ENCODE measurements at regions not wholly inside any gene's neighbourhood (a gene's known extent, or its start where the extent isn't known, plus 50 kb on each side); places are given as distances from the start of the nearest gene placed in this dataset.
A peak's percentile ranks its signal among the peaks of the same experiment; 100 is the strongest.

DNA sequence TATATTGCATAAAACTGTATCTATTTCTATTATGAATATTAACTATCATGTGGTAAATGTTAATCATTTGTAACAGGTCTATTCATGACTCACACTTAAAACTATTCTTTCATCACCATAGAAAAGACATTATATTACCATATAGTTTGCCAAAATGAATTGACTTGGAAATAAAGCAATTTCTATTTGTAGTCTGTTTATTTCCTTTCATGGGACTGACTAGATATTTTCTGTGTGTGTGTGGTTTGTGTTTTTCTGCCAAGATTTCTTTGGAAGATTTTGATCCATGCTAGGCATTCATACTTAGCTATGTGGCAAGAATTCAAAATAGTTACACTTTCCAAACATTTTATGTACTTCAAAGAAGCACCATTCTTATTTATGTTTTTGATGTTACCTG is 522.5 kb upstream of the AGTR1 start:
- Histone ChIP-seq H3K4me1 (peaks cover 4% of the 10 kb centered on the region), H3K36me3 (no peaks in the 10 kb centered on the region), H3K4me3 (ENCODE audit: low read depth, low read length) (no peak overlapping the region), H3K27me3 (no peaks in the 10 kb centered on the region), H3K9me3 (no peaks in the 10 kb centered on the region)
- TF ChIP-seq, protein P1, sequence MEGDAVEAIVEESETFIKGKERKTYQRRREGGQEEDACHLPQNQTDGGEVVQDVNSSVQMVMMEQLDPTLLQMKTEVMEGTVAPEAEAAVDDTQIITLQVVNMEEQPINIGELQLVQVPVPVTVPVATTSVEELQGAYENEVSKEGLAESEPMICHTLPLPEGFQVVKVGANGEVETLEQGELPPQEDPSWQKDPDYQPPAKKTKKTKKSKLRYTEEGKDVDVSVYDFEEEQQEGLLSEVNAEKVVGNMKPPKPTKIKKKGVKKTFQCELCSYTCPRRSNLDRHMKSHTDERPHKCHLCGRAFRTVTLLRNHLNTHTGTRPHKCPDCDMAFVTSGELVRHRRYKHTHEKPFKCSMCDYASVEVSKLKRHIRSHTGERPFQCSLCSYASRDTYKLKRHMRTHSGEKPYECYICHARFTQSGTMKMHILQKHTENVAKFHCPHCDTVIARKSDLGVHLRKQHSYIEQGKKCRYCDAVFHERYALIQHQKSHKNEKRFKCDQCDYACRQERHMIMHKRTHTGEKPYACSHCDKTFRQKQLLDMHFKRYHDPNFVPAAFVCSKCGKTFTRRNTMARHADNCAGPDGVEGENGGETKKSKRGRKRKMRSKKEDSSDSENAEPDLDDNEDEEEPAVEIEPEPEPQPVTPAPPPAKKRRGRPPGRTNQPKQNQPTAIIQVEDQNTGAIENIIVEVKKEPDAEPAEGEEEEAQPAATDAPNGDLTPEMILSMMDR (IDR thresholded peaks at IDR 0.05; ENCODE audit: low read depth, low read length), result no peak
- no peak for DNase-seq

DNA sequence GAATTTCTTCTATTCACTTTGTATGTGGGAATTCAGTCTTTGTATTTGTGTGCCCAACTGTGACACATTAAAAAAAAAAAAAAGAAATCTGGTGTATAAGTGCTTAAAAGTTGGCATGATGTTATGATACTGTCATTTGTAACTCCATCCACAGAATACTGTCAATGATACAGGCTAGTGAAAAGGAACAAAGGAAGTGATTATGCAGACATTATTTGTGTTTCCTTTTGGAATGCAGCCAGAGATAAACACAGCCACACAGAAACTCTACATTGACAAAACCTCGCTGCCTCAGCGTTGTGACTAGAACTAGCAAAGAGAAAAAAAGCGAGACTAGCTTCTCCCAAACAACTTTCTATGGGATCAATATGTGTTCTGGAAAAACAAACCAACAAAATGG is 519.2 kb upstream of the AGTR1 start:
- Histone ChIP-seq H3K9me3 (no peaks in the 10 kb centered on the region), H3K27me3 (no peaks in the 10 kb centered on the region), H3K4me3 (ENCODE audit: low read depth, low read length) (no peak overlapping the region), H3K36me3 (no peaks in the 10 kb centered on the region), H3K4me1 (peaks cover 4% of the 10 kb centered on the region)
- DNase-seq, result no peak
- TF ChIP-seq, protein P1 (IDR thresholded peaks at IDR 0.05; ENCODE audit: low read depth, low read length), result no peak

DNA sequence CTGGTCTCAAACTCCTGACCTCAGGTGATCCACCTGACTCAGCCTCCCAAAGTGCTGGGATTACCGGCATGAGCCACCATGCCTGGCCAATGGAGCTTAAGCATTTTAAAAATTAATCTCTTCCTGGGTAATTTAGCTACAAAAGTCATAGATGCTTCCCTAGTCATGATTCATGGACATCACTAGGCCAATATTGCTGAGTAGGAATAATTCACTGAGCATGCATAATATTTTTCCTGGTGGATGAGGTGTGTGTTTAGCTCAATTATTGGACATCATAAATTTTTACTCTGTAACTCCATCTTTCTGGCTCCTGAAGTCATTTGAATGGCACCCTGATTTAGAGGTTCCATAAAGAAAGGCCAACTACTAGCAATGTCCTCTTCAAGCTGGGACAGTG is 512.9 kb upstream of the AGTR1 start:
- Histone ChIP-seq H3K4me1 (peaks cover 8% of the 10 kb centered on the region), H3K36me3 (no peaks in the 10 kb centered on the region), H3K9me3 (no peaks in the 10 kb centered on the region), H3K27me3 (no peaks in the 10 kb centered on the region), H3K4me3 (ENCODE audit: low read depth, low read length) (no peak overlapping the region)
- TF ChIP-seq, protein P1 (IDR thresholded peaks at IDR 0.05; ENCODE audit: low read depth, low read length), result no peak
- DNase-seq, result no peak

DNA sequence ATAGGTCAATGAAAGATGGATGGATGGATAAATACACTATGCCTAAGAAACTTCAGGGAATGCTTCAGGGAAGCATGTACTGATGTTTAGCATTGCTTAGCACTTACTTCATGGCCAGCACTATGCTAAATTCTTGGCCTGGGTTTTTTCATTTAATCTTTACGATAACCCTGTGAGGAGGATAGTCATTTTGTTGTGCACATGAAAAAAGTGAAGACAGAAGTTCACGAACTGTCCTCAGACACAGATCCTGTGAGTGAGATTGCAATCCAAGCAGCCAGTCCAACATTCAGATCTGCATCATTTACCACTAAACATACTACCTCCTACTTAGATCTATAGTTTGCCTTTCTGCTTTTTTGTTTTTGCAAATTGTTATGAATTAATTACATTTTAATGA is 510.8 kb upstream of the AGTR1 start:
- no peaks in the 10 kb centered on the region for H3K9me3 ChIP-seq
- H3K4me3 ChIP-seq (ENCODE audit: low read depth, low read length), result no peak overlapping the region
- no peak for DNase-seq
- no peaks in the 10 kb centered on the region for H3K27me3 ChIP-seq
- H3K36me3 ChIP-seq, result no peaks in the 10 kb centered on the region
- TF ChIP-seq, protein P1 (IDR thresholded peaks at IDR 0.05; ENCODE audit: low read depth, low read length), result no peak
- peaks cover 8% of the 10 kb centered on the region for H3K4me1 ChIP-seq

DNA sequence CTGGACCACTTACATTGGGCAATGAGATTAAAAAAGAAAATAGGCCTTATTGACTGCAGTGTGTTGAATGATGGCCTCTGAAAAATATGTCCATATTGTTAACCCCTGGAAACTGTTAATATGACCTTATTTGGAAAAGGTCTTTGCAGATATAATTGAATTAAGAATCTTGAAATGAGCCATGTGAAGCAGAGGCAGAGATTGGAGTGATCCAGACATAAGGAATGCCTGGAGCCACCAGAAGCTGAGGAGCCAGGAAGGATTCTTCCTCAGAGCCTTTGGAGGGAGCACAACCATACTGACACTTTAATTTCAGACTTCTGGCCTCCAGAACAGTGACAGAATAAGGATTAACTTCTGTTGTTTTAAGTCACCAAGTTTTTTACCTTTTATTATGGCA is 510.4 kb upstream of the AGTR1 start:
- peak; percentile 9 for DNase-seq
- H3K36me3 ChIP-seq, result no peaks in the 10 kb centered on the region
- H3K9me3 ChIP-seq, result no peaks in the 10 kb centered on the region
- H3K27me3 ChIP-seq, result no peaks in the 10 kb centered on the region
- TF ChIP-seq, protein P1 (IDR thresholded peaks at IDR 0.05; ENCODE audit: low read depth, low read length), result no peak
- peaks cover 8% of the 10 kb centered on the region for H3K4me1 ChIP-seq
- H3K4me3 ChIP-seq (ENCODE audit: low read depth, low read length), result no peak overlapping the region

DNA sequence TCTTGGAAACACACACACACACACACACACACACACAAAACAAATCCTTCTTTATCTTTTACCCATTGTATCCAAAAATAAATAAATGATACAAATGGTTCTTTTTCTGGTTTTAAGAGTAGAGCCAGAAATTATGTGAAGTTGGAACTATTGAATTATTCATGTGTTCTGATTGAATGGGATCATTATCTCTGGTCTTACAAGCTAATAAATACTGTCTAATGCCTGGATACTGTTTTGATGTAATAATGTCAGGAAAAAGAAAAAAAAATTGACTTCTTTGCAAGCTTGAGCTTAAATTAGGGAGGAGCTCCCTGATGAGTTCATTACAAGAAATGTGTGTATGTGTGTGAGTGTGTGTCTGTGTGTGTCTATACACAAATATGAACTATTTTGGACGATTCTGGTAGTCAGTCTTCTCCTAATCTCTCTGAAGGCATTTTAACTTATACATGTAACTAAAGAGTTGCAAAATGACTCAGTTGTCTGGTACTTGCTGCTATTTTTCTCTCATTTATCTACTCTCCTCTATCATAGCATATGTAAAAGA is 507.2 kb upstream of the AGTR1 start:
- Histone ChIP-seq H3K4me3 (ENCODE audit: low read depth, low read length) (no peak overlapping the region), H3K36me3 (no peaks in the 10 kb centered on the region), H3K9me3 (no peaks in the 10 kb centered on the region), H3K4me1 (peaks cover 8% of the 10 kb centered on the region), H3K27me3 (no peaks in the 10 kb centered on the region)
- no peak for DNase-seq
- TF ChIP-seq, protein P1 (IDR thresholded peaks at IDR 0.05; ENCODE audit: low read depth, low read length), result no peak
